SH-SY5Y (cell line): ENCODE measurements at regions not wholly inside any gene's neighbourhood (a gene's known extent, or its start where the extent isn't known, plus 50 kb on each side); places are given as distances from the start of the nearest gene placed in this dataset.

ENCODE experiments used
- GATA2 ChIP-seq: IDR thresholded peaks from 2 replicates; pipeline ENCODE4 v1.6.1; 2011; ENCODE audit warnings: mild to moderate bottlenecking, low read depth, low read length
- GATA3 ChIP-seq: IDR thresholded peaks from 2 replicates; pipeline ENCODE4 v1.6.1; 2011; ENCODE audit warnings: low read depth, mild to moderate bottlenecking, low read length, moderate library complexity

DNA sequence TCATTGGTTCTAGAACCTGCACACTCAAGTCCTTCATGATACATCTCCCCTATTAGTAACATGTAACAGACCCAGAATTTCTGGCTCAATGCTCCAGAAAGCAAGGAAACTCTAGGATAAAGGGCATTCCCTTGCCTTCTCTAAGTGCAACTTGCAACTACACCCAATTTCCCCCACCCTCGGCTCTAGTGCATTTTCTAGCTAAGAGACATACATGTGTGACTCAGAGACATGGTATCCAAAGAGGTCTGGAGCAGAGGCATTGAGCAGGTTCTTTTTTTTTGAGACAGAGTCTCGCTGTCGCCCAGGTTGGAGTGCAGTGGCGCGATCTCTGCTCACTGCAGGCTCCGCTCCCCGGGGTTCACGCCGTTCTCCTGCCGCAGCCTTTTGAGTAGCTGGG is 132.9 kb downstream of the ZC3H11B start:
- no peak for TF ChIP-seq GATA2
- TF ChIP-seq GATA3: no peak
